Stimulated activated CD8-positive, alpha-beta memory T cell treated with anti-CD3 and anti-CD28 coated beads, Interleukin-4, amount 100 ng/mL, for 1 hour (primary cell): ENCODE measurements at regions not wholly inside any gene's neighbourhood (a gene's known extent, or its start where the extent isn't known, plus 50 kb on each side); places are given as distances from the start of the nearest gene placed in this dataset.

Experiments used
- DNase-seq, 2 donors: peaks; one replicate each; pipeline ENCODE4 v3.0.0-alpha.2; 2020; ENCODE audit warnings: low read depth in 2 of 2, low spot score in 1 of 2

- no peak for DNase-seq
These were observed 400.9 kb upstream of the MCTP2 start for GRCh38 chr15:93830221-93831080.

GRCh38 chr15:93829115-93829870 is 402.1 kb upstream of the MCTP2 start:
- DNase-seq: no peak

- no peak for DNase-seq
These were observed 404.6 kb upstream of the MCTP2 start for GRCh38 chr15:93826790-93827189.

GRCh38 chr15:93826293-93826692 is 405.1 kb upstream of the MCTP2 start:
- DNase-seq: no peak

GRCh38 chr15:93825682-93826081 is 405.7 kb upstream of the MCTP2 start:
- no peak for DNase-seq

- DNase-seq: no peak
These were observed 407.1 kb upstream of the MCTP2 start for GRCh38 chr15:93823971-93824913.

- no peak for DNase-seq
These were observed 410.8 kb upstream of the MCTP2 start for GRCh38 chr15:93820566-93820965.

- no peak for DNase-seq
These were observed 411.5 kb upstream of the MCTP2 start for GRCh38 chr15:93819826-93820225.

GRCh38 chr15:93816815-93817214 is 414.5 kb upstream of the MCTP2 start:
- DNase-seq: no peak

GRCh38 chr15:93811305-93811704 is 420.1 kb upstream of the MCTP2 start:
- DNase-seq: no peak

- DNase-seq: no peak
These were observed 421.8 kb upstream of the MCTP2 start for GRCh38 chr15:93809516-93809915.

- no peak for DNase-seq
These were observed 427.8 kb upstream of the MCTP2 start for GRCh38 chr15:93803421-93804152.

GRCh38 chr15:93801206-93801605 is 430.2 kb upstream of the MCTP2 start:
- DNase-seq: no peak

GRCh38 chr15:93800805-93801204 is 430.6 kb upstream of the MCTP2 start:
- DNase-seq: no peak

- no peak for DNase-seq
These were observed 441.9 kb upstream of the MCTP2 start for GRCh38 chr15:93789441-93789840.

GRCh38 chr15:93780073-93780472 is 451.3 kb upstream of the MCTP2 start:
- DNase-seq: no peak

GRCh38 chr15:93779341-93779740 is 452.0 kb upstream of the MCTP2 start:
- no peak for DNase-seq

GRCh38 chr15:93771196-93772030 is 459.9 kb upstream of the MCTP2 start:
- no peak for DNase-seq

- DNase-seq: no peak
These were observed 460.6 kb upstream of the MCTP2 start for GRCh38 chr15:93770788-93771187.

- DNase-seq: no peak
These were observed 469.3 kb upstream of the MCTP2 start for GRCh38 chr15:93762036-93762435.
